IPS-NIHi11 (cell line): ENCODE measurements at regions not wholly inside any gene's neighbourhood (a gene's known extent, or its start where the extent isn't known, plus 50 kb on each side); places are given as distances from the start of the nearest gene placed in this dataset.

Source experiments
- DNase-seq: peaks from one replicate; pipeline ENCODE4 v3.0.0; 2012; ENCODE audit warnings: mixed read lengths, low spot score

GRCh38 chr2:163834841-163835240, 99.0 kb upstream of the FIGN start:
- DNase-seq: no peak

- no peak for DNase-seq
These were observed 98.4 kb upstream of the FIGN start for GRCh38 chr2:163834221-163834620.

GRCh38 chr2:163828771-163829170, 93.0 kb upstream of the FIGN start:
- no peak for DNase-seq

GRCh38 chr2:163822033-163822432, 86.2 kb upstream of the FIGN start:
- DNase-seq: no peak

GRCh38 chr2:163812926-163813520, 77.2 kb upstream of the FIGN start:
- no peak for DNase-seq

GRCh38 chr2:163808406-163808805, 72.6 kb upstream of the FIGN start:
- no peak for DNase-seq

GRCh38 chr2:163802284-163802683, 66.5 kb upstream of the FIGN start:
- DNase-seq: no peak

- no peak for DNase-seq
These were observed 65.7 kb upstream of the FIGN start for GRCh38 chr2:163801486-163801885.

- DNase-seq: peak; percentile 41
These were observed 65.2 kb upstream of the FIGN start for GRCh38 chr2:163800951-163801381.

- no peak for DNase-seq
These were observed 64.0 kb upstream of the FIGN start for GRCh38 chr2:163799807-163800206.

- DNase-seq: no peak
These were observed 58.8 kb upstream of the FIGN start for GRCh38 chr2:163794635-163795034.
